Inflammatory macrophage treated with lipopolysaccharide for 1 hour (primary cell): ENCODE measurements at regions not wholly inside any gene's neighbourhood (a gene's known extent, or its start where the extent isn't known, plus 50 kb on each side); places are given as distances from the start of the nearest gene placed in this dataset.

Experiments
- DNase-seq, 2 donors: peaks; one replicate each; pipeline ENCODE4 v3.0.0-alpha.2; 2020 to 2022

- DNase-seq: no peak
These were observed 529.7 kb downstream of the DSC3 start for GRCh38 chr18:30512872-30513271.

- DNase-seq: no peak
These were observed 531.7 kb downstream of the DSC3 start for GRCh38 chr18:30510882-30511281.

GRCh38 chr18:30501594-30501993 is 540.9 kb downstream of the DSC3 start:
- no peak for DNase-seq

GRCh38 chr18:30500240-30500945 is 542.1 kb downstream of the DSC3 start:
- DNase-seq: no peak

GRCh38 chr18:30499721-30500120 is 542.8 kb downstream of the DSC3 start:
- no peak for DNase-seq

- DNase-seq: no peak
These were observed 549.9 kb downstream of the DSC3 start for GRCh38 chr18:30492552-30493129.

GRCh38 chr18:30491815-30492551 is 550.6 kb downstream of the DSC3 start:
- DNase-seq: no peak

- DNase-seq: no peak
These were observed 552.5 kb downstream of the DSC3 start for GRCh38 chr18:30489890-30490643.

- no peak for DNase-seq
These were observed 554.6 kb downstream of the DSC3 start for GRCh38 chr18:30487962-30488361.

GRCh38 chr18:30486856-30487255 is 555.7 kb downstream of the DSC3 start:
- no peak for DNase-seq

- no peak for DNase-seq
These were observed 557.5 kb downstream of the DSC3 start for GRCh38 chr18:30485078-30485477.

GRCh38 chr18:30481871-30482270 is 560.7 kb downstream of the DSC3 start:
- no peak for DNase-seq

GRCh38 chr18:30469091-30469490 is 573.5 kb downstream of the DSC3 start:
- DNase-seq: no peak

- DNase-seq: no peak
These were observed 577.4 kb downstream of the DSC3 start for GRCh38 chr18:30465096-30465495.

- no peak for DNase-seq
These were observed 585.4 kb downstream of the DSC3 start for GRCh38 chr18:30457156-30457555.

- no peak for DNase-seq
These were observed 586.8 kb downstream of the DSC3 start for GRCh38 chr18:30455741-30456140.

GRCh38 chr18:30454920-30455319 is 587.6 kb downstream of the DSC3 start:
- DNase-seq: no peak

- no peak for DNase-seq
These were observed 590.6 kb downstream of the DSC3 start for GRCh38 chr18:30451981-30452380.

- no peak for DNase-seq
These were observed 591.6 kb downstream of the DSC3 start for GRCh38 chr18:30450927-30451326.

GRCh38 chr18:30446605-30447004 is 595.9 kb downstream of the DSC3 start:
- no peak for DNase-seq

GRCh38 chr18:30444544-30444943 is 598.0 kb downstream of the DSC3 start:
- DNase-seq: no peak

GRCh38 chr18:30440351-30440750 is 602.2 kb downstream of the DSC3 start:
- no peak for DNase-seq

- DNase-seq: no peak
These were observed 603.4 kb downstream of the DSC3 start for GRCh38 chr18:30439174-30439573.
